GM12891 (cell line): ENCODE measurements at regions not wholly inside any gene's neighbourhood (a gene's known extent, or its start where the extent isn't known, plus 50 kb on each side); places are given as distances from the start of the nearest gene placed in this dataset.

Source experiments
- PAX5 ChIP-seq: IDR thresholded peaks from 2 replicates; pipeline ENCODE4 v1.6.1; 2011; ENCODE audit warnings: low read length, moderate library complexity, mild to moderate bottlenecking; ENCODE audit not compliant: insufficient read depth, severe bottlenecking
- POLR2A ChIP-seq: IDR thresholded peaks from 2 replicates; pipeline ENCODE4 v1.6.1; 2011; ENCODE audit warnings: low read depth, low read length, control low read depth
- POLR2AphosphoS5 ChIP-seq: IDR thresholded peaks from 2 replicates; pipeline ENCODE4 v1.6.1; 2011; ENCODE audit warnings: low read depth, low read length, control low read depth
- TAF1 ChIP-seq: IDR thresholded peaks from 2 replicates; pipeline ENCODE4 v1.6.1; 2011; ENCODE audit warnings: low read depth, low read length, control low read depth

DNA sequence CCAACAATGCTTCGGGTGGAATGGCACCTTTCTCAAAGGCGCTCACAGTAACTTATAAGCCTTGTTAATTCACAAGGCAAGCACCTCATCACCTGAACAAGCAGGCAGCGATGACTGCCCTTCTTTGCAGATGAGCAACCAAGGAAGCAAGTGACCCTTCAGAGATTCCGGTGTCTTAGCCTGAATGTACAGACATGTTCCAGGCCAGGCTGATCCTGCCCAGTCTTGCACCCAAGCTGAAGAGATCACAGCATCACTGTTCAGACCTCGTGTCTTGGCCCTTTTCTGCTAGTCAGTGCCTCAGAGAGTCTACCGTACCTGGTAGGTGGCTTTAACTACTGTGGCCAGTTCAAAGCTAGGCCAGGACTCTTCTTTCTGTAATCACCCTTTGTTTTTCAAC, 94.7 kb upstream of the ERCC6L2 start:
- TF ChIP-seq POLR2AphosphoS5 = no peak
- TF ChIP-seq PAX5 = no peak
- TF ChIP-seq POLR2A = no peak
- TF ChIP-seq TAF1 = no peak
